Neural cell (in vitro differentiated cells): ENCODE measurements at regions not wholly inside any gene's neighbourhood (a gene's known extent, or its start where the extent isn't known, plus 50 kb on each side); places are given as distances from the start of the nearest gene placed in this dataset.

ENCODE experiments used
- CTCF ChIP-seq: fragments of 450-650 bp; IDR thresholded peaks from 2 replicates; pipeline ENCODE4 v1.5.1; 2014; ENCODE audit warnings: antibody characterized with exemption, mild to moderate bottlenecking, moderate library complexity; ENCODE audit not compliant: poor library complexity, severe bottlenecking
- EP300 ChIP-seq: fragments of 450-650 bp; conservative IDR thresholded peaks from 2 replicates; pipeline ENCODE4 v1.6.1; 2014; ENCODE audit warnings: antibody characterized with exemption, mild to moderate bottlenecking, moderate library complexity; ENCODE audit not compliant: poor library complexity, severe bottlenecking
- POLR2AphosphoS5 ChIP-seq: IDR thresholded peaks from 2 replicates; pipeline ENCODE4 v1.6.1; 2012
- RAD21 ChIP-seq: fragments of 450-650 bp; conservative IDR thresholded peaks from 2 replicates; pipeline ENCODE4 v1.6.1; 2014; ENCODE audit warnings: antibody characterized with exemption, mild to moderate bottlenecking, moderate library complexity
- REST ChIP-seq: IDR thresholded peaks from 2 replicates; pipeline ENCODE4 v1.6.1; 2012; ENCODE audit warnings: borderline replicate concordance
- SMC3 ChIP-seq: fragments of 450-650 bp; conservative IDR thresholded peaks from 2 replicates; pipeline ENCODE4 v1.6.1; 2014; ENCODE audit warnings: antibody characterized with exemption, mild to moderate bottlenecking, moderate library complexity; ENCODE audit not compliant: poor library complexity
- TAF1 ChIP-seq: IDR thresholded peaks from 2 replicates; pipeline ENCODE4 v1.6.1; 2012; ENCODE audit warnings: low read depth

- TF ChIP-seq CTCF (no peak), EP300 (no peak), POLR2AphosphoS5 (no peak), TAF1 (no peak), RAD21 (no peak), SMC3 (no peak), REST (no peak)
Observed at GRCh38 chr4:28287831-28288233, 1427.2 kb downstream of the STIM2 start.
